Colonic mucosa (tissue), 4 donors: ENCODE measurements at regions not wholly inside any gene's neighbourhood (a gene's known extent, or its start where the extent isn't known, plus 50 kb on each side); places are given as distances from the start of the nearest gene placed in this dataset.

Experiments used
- DNase-seq: peaks from one replicate; pipeline ENCODE4 v3.0.0-alpha.2; 2020
- H3K27ac ChIP-seq: fragments of 200-600 bp; one replicate; pipeline ENCODE4 v1.8.0; 2021
- H3K27me3 ChIP-seq: fragments of 200-600 bp; one replicate; pipeline ENCODE4 v1.8.0; 2021
- H3K36me3 ChIP-seq: fragments of 200-600 bp; one replicate; pipeline ENCODE4 v1.8.0; 2021
- H3K4me1 ChIP-seq: fragments of 200-600 bp; one replicate; pipeline ENCODE4 v1.8.0; 2021; ENCODE audit warnings: mild to moderate bottlenecking
- H3K4me3 ChIP-seq: fragments of 200-600 bp; one replicate; pipeline ENCODE4 v1.8.0; 2021
- H3K9ac ChIP-seq, 2 donors: one replicate each; pipeline ENCODE4 v1.7.0; 2013; ENCODE audit warnings: control low read depth in 2 of 2, low read depth in 2 of 2, low read length in 2 of 2
- H3K9me3 ChIP-seq: fragments of 200-600 bp; one replicate; pipeline ENCODE4 v1.8.0; 2021
- CTCF ChIP-seq: fragments of 200-600 bp; IDR thresholded peaks from one replicate; pipeline ENCODE4 v1.8.0; 2022; ENCODE audit warnings: antibody characterized with exemption, mild to moderate bottlenecking
- intact Hi-C: fragments of 100-400 bp; cut with DNase I; formaldehyde crosslinking; loops from one replicate; pipeline ENCODE4 v1.14.1; 2022
- donor health status: healthy.
- donor health status: DM: no; HTN: no; CAD: no.
- donor health status: DM: no; HTN: no; CAD: no.

GRCh38 chr10:64537928-64538327 lies 1016.7 kb downstream of the REEP3 start:
- Histone ChIP-seq H3K27ac (no peak overlapping the region), H3K4me3 (no peak overlapping the region), H3K9ac (no peak overlapping the region), H3K4me1 (no peaks in the 10 kb centered on the region), H3K9me3 (no peaks in the 10 kb centered on the region), H3K36me3 (no peaks in the 10 kb centered on the region), H3K27me3 (no peaks in the 10 kb centered on the region)
- DNase-seq = no peak
- no peak for TF ChIP-seq CTCF
- intact Hi-C loops = no loop called here

GRCh38 chr10:64546073-64546472 lies 1024.9 kb downstream of the REEP3 start:
- H3K9ac ChIP-seq = no peak overlapping the region
- H3K27me3 ChIP-seq = no peaks in the 10 kb centered on the region
- H3K4me3 ChIP-seq = no peak overlapping the region
- no peak overlapping the region for H3K27ac ChIP-seq
- intact Hi-C loops = no loop called here
- no peak for DNase-seq
- no peaks in the 10 kb centered on the region for H3K4me1 ChIP-seq
- no peak for TF ChIP-seq CTCF
- H3K9me3 ChIP-seq = no peaks in the 10 kb centered on the region
- H3K36me3 ChIP-seq = no peaks in the 10 kb centered on the region

GRCh38 chr10:64547168-64547567 lies 1026.0 kb downstream of the REEP3 start:
- no peaks in the 10 kb centered on the region for H3K9me3 ChIP-seq
- H3K4me1 ChIP-seq = no peaks in the 10 kb centered on the region
- no peaks in the 10 kb centered on the region for H3K36me3 ChIP-seq
- intact Hi-C loops = no loop called here
- no peak for TF ChIP-seq CTCF
- H3K27me3 ChIP-seq = no peaks in the 10 kb centered on the region
- no peak overlapping the region for H3K27ac ChIP-seq
- no peak overlapping the region for H3K4me3 ChIP-seq
- no peak overlapping the region for H3K9ac ChIP-seq
- no peak for DNase-seq

GRCh38 chr10:64555666-64556065 lies 1034.5 kb downstream of the REEP3 start:
- H3K9me3 ChIP-seq = no peaks in the 10 kb centered on the region
- intact Hi-C loops = no loop called here
- no peak overlapping the region for H3K9ac ChIP-seq

GRCh38 chr10:64558094-64558835 lies 1037.1 kb downstream of the REEP3 start:
- H3K4me1 ChIP-seq = no peaks in the 10 kb centered on the region
- no peaks in the 10 kb centered on the region for H3K9me3 ChIP-seq
- no peak overlapping the region for H3K27ac ChIP-seq
- no peak for TF ChIP-seq CTCF
- DNase-seq = no peak
- H3K9ac ChIP-seq = no peak overlapping the region
- intact Hi-C loops = no loop called here
- H3K36me3 ChIP-seq = no peaks in the 10 kb centered on the region
- no peak overlapping the region for H3K4me3 ChIP-seq
- no peaks in the 10 kb centered on the region for H3K27me3 ChIP-seq

More at GRCh38 chr10:64555666-64556065, 1034.5 kb downstream of the REEP3 start:
- Histone ChIP-seq H3K4me1 (no peaks in the 10 kb centered on the region), H3K27me3 (no peaks in the 10 kb centered on the region), H3K4me3 (no peak overlapping the region), H3K36me3 (no peaks in the 10 kb centered on the region), H3K27ac (no peak overlapping the region)
- no peak for TF ChIP-seq CTCF
- DNase-seq = no peak
